Endothelial cell of umbilical vein (primary cell): ENCODE measurements at regions not wholly inside any gene's neighbourhood (a gene's known extent, or its start where the extent isn't known, plus 50 kb on each side); places are given as distances from the start of the nearest gene placed in this dataset.
A peak's percentile ranks its signal among the peaks of the same experiment; 100 is the strongest.

ENCODE experiments used
- BruUV-seq: library from RNA; stranded (reverse); fragments of 400-500 nt; replicated peaks from 2 replicates; lab custom pipeline; 2021; lab: Mats Ljungman, UMichigan
- CTCF ChIA-PET: fragments of 300-600, 350-600 bp; sonication (Branson Sonifier 250); formaldehyde crosslinking; loops from one replicate; lab custom pipeline; 2021; ENCODE audit warnings: antibody characterized with exemption, inconsistent platforms; lab: Charles Lee
- POLR2A ChIA-PET: fragments of 300-600, 350-600 bp; sonication (Branson Sonifier 250); formaldehyde crosslinking; loops from one replicate; lab custom pipeline; 2021; ENCODE audit warnings: antibody characterized with exemption, inconsistent platforms; lab: Charles Lee
- DNase-seq: peaks from one replicate; pipeline ENCODE4 v3.0.0-alpha.2; 2011; ENCODE audit warnings: low read depth, low spot score
- FAIRE-seq: peaks from 2 replicates; lab custom pipeline; 2011; peaks lifted over from hg19 to GRCh38; lab: Jason Lieb, UNC
- H2AFZ ChIP-seq: 2 replicates; pipeline ENCODE4 v1.6.0; 2012; ENCODE audit warnings: low read depth, low read length, control low read depth, inconsistent platforms
- H3K27ac ChIP-seq: 2 replicates; pipeline ENCODE4 v1.5.1; 2011; ENCODE audit warnings: low read depth, mild to moderate bottlenecking, control low read depth, low read length, moderate library complexity; ENCODE audit not compliant: insufficient read depth
- H3K27me3 ChIP-seq, 2 experiments: 2 replicates each; pipeline versions ENCODE4 v1.6.0 to v1.6.1; 2011; ENCODE audit warnings: low read length in 2 of 2, mixed read lengths in 1 of 2; ENCODE audit not compliant: control insufficient read depth in 2 of 2, insufficient read depth in 2 of 2
- H3K36me3 ChIP-seq, 2 experiments: 2 replicates in 1 of 2; 3 replicates in 1 of 2; pipeline ENCODE4 v1.5.1; 2011; ENCODE audit warnings: low read length in 2 of 2, mild to moderate bottlenecking in 1 of 2, moderate library complexity in 1 of 2; ENCODE audit not compliant: control insufficient read depth in 2 of 2, insufficient read depth in 2 of 2; ENCODE audit errors: extremely low read depth in 1 of 2
- H3K4me1 ChIP-seq: 3 replicates; pipeline ENCODE4 v1.5.1; 2011; ENCODE audit warnings: mild to moderate bottlenecking, low read length; ENCODE audit not compliant: control insufficient read depth, insufficient read depth; ENCODE audit errors: extremely low read depth
- H3K4me2 ChIP-seq: 2 replicates; pipeline ENCODE4 v1.6.1; 2011; ENCODE audit warnings: low read length, control low read depth, mixed read lengths; ENCODE audit not compliant: insufficient read depth
- H3K4me3 ChIP-seq, 3 experiments: fragments of 200-600 bp in 1 of 3; sonication (generic), shearing (Covaris generic) in 1 of 3; replicated peaks in 1 of 3; 2 replicates each; pipeline ENCODE4 v1.5.1; 2011 to 2016; ENCODE audit warnings: control low read depth in 3 of 3, low read length in 3 of 3, mild to moderate bottlenecking in 2 of 3, inconsistent platforms in 1 of 3, low read depth in 1 of 3, moderate library complexity in 1 of 3; ENCODE audit not compliant: insufficient read depth in 1 of 3
- H3K79me2 ChIP-seq: 2 replicates; pipeline ENCODE4 v1.6.0; 2012; ENCODE audit warnings: low read length, inconsistent platforms; ENCODE audit not compliant: control insufficient read depth, insufficient read depth
- H3K9ac ChIP-seq: replicated peaks from 2 replicates; pipeline ENCODE3; 2011; ENCODE audit warnings: low read length, control low read depth; ENCODE audit not compliant: insufficient read depth; ENCODE audit errors: extremely low read depth
- H3K9me1 ChIP-seq: replicated peaks from 3 replicates; pipeline ENCODE4 v1.6.0; 2011; ENCODE audit warnings: mild to moderate bottlenecking, low read length; ENCODE audit not compliant: control insufficient read depth, insufficient read depth; ENCODE audit errors: extremely low read depth
- H3K9me3 ChIP-seq: replicated peaks from 2 replicates; pipeline ENCODE4 v1.5.1; 2012; ENCODE audit warnings: low read length, inconsistent platforms; ENCODE audit not compliant: control insufficient read depth, insufficient read depth
- H4K20me1 ChIP-seq: replicated peaks from 2 replicates; pipeline ENCODE3; 2011; ENCODE audit warnings: mild to moderate bottlenecking, low read length; ENCODE audit not compliant: control insufficient read depth, insufficient read depth; ENCODE audit errors: extremely low read depth
- EZH2 ChIP-seq: IDR thresholded peaks from 2 replicates; pipeline ENCODE4 v1.6.1; 2012; ENCODE audit warnings: borderline replicate concordance, low read depth, mild to moderate bottlenecking, moderate library complexity, low read length, inconsistent platforms; ENCODE audit not compliant: severe bottlenecking
- FOS ChIP-seq: IDR thresholded peaks from 2 replicates; pipeline ENCODE4 v1.6.1; 2011; ENCODE audit warnings: mild to moderate bottlenecking, low read length, moderate library complexity, borderline replicate concordance; ENCODE audit not compliant: insufficient read depth
- GATA2 ChIP-seq: IDR thresholded peaks from 2 replicates; pipeline ENCODE4 v1.7.0; 2011; ENCODE audit warnings: low read depth, mild to moderate bottlenecking, moderate library complexity, mixed read lengths, low read length; ENCODE audit not compliant: insufficient read length, insufficient read depth
- JUN ChIP-seq: IDR thresholded peaks from 2 replicates; pipeline ENCODE4 v1.6.1; 2011; ENCODE audit warnings: borderline replicate concordance, low read depth; ENCODE audit not compliant: insufficient read length, insufficient read depth
- MYC ChIP-seq: IDR thresholded peaks from one replicate; pipeline ENCODE4 v1.6.1; 2011; ENCODE audit warnings: mild to moderate bottlenecking, low read depth, low read length
- POLR2A ChIP-seq: IDR thresholded peaks from 2 replicates; pipeline ENCODE4 v1.6.1; 2012; ENCODE audit warnings: low read depth, mild to moderate bottlenecking, control low read depth, low read length
- POLR2AphosphoS5 ChIP-seq: IDR thresholded peaks from 2 replicates; pipeline ENCODE4 v1.6.1; 2012; ENCODE audit warnings: low read depth, mild to moderate bottlenecking, control low read depth, low read length, moderate library complexity; ENCODE audit not compliant: insufficient read depth
- dilution Hi-C: fragments of 300-500 bp; cut with MboI; formaldehyde crosslinking; loops from one replicate; pipeline ENCODE4 v1.15.0; 2019; ENCODE audit warnings: low sequenced_read_pairs; ENCODE audit not compliant: extremely low pct_ligation_motif_present
- intact Hi-C: fragments of 100-400 bp; cut with micrococcal nuclease; formaldehyde crosslinking; loops from one replicate; pipeline ENCODE4 v1.10.0; 2022
- TF ChIP-seq, protein P1 (sequence below): IDR thresholded peaks from 2 replicates; pipeline ENCODE4 v1.6.1; 2011; ENCODE audit not compliant: insufficient read depth, insufficient read length
- TF ChIP-seq, protein P2 (sequence below), 2 donors: IDR thresholded peaks; 1 replicate in 1 of 2; 2 replicates in 1 of 2; pipeline ENCODE4 v1.5.1; 2011; ENCODE audit warnings: low read length in 2 of 2, mild to moderate bottlenecking in 2 of 2, moderate library complexity in 2 of 2, control low read depth in 1 of 2, inconsistent platforms in 1 of 2, low read depth in 1 of 2; ENCODE audit not compliant: insufficient read depth in 1 of 2; ENCODE audit errors: extremely low read depth in 1 of 2

DNA sequence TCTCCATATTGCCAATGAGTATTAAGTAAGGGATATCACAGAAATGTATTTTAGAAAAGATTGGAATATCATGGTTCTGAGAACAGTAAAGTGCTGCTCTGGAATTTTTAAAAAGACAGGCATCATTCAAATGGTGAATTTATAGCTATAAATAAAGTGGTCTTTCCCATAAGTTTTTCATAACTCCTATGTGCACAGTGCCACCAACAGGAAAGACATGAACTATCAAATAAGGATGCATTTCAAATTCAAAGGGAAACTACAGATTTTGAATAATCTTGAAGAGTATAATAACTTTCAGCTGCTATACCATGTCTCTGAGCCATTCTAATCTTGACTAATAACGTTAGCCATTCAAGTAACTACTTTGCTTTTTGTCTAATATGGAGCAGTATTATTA, 456.8 kb upstream of the GJE1 start:
- Histone ChIP-seq H4K20me1 (no peaks in the 10 kb centered on the region), H3K4me2 (no peak overlapping the region), H3K9me1 (no peaks in the 10 kb centered on the region), H3K4me3 (no peak overlapping the region), H3K79me2 (no peaks in the 10 kb centered on the region), H3K27me3 (no peaks in the 10 kb centered on the region), H2AFZ (no peak overlapping the region), H3K9ac (no peak overlapping the region), H3K27ac (no peak overlapping the region), H3K36me3 (no peaks in the 10 kb centered on the region), H3K4me1 (no peaks in the 10 kb centered on the region), H3K9me3 (no peaks in the 10 kb centered on the region)
- BruUV-seq, result no TSS peak
- ChIA-PET POLR2A (no interaction called here), CTCF (interaction anchor here (0.5 to 1.9 kb wide), 25 partner anchors 9 to 1911 kb away, joined by 3 to 17 read pairs (median 4); no protein-coding TSS in a partner anchor)
- TF ChIP-seq, protein P1, sequence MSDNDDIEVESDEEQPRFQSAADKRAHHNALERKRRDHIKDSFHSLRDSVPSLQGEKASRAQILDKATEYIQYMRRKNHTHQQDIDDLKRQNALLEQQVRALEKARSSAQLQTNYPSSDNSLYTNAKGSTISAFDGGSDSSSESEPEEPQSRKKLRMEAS, result no peak
- TF ChIP-seq GATA2 (no peak), EZH2 (no peak), JUN (no peak), FOS (no peak), POLR2AphosphoS5 (no peak), MYC (no peak), POLR2A (no peak)
- TF ChIP-seq, protein P2, sequence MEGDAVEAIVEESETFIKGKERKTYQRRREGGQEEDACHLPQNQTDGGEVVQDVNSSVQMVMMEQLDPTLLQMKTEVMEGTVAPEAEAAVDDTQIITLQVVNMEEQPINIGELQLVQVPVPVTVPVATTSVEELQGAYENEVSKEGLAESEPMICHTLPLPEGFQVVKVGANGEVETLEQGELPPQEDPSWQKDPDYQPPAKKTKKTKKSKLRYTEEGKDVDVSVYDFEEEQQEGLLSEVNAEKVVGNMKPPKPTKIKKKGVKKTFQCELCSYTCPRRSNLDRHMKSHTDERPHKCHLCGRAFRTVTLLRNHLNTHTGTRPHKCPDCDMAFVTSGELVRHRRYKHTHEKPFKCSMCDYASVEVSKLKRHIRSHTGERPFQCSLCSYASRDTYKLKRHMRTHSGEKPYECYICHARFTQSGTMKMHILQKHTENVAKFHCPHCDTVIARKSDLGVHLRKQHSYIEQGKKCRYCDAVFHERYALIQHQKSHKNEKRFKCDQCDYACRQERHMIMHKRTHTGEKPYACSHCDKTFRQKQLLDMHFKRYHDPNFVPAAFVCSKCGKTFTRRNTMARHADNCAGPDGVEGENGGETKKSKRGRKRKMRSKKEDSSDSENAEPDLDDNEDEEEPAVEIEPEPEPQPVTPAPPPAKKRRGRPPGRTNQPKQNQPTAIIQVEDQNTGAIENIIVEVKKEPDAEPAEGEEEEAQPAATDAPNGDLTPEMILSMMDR (IDR thresholded peaks at IDR 0.05; ENCODE audit: extremely low read depth in 1 of 2, insufficient read depth in 1 of 2, low read depth in 1 of 2, low read length in 2 of 2), result no peak
- intact Hi-C loops (loop anchor here (10.0 kb wide), 1 partner anchor 1281 kb away; no protein-coding TSS in a partner anchor), dilution Hi-C loops (no loop called here)
- FAIRE-seq (no peak), DNase-seq (peak; percentile 26)
